ENCODE measurements at regions not wholly inside any gene's neighbourhood (a gene's known extent, or its start where the extent isn't known, plus 50 kb on each side); places are given as distances from the start of the nearest gene placed in this dataset.

GRCh38 chr18:49682173-49682802 lies 120.4 kb downstream of the LIPG start:
- Mint-ChIP-seq H3K4me1 (no peaks in the 10 kb centered on the region), H3K4me3 (no peak overlapping the region), H3K27ac (no peak overlapping the region), H3K27me3 (no peaks in the 10 kb centered on the region), H3K9me3 (no peaks in the 10 kb centered on the region), H3K36me3 (ENCODE audit: low read depth) (no peaks in the 10 kb centered on the region)
- ATAC-seq = no peak
- no peak for DNase-seq

GRCh38 chr18:49681387-49681786 lies 119.5 kb downstream of the LIPG start:
- no peak overlapping the region for H3K4me3 Mint-ChIP-seq
- DNase-seq (no peak), ATAC-seq (no peak)
- H3K27ac Mint-ChIP-seq = no peak overlapping the region
- H3K36me3 Mint-ChIP-seq (ENCODE audit: low read depth) = no peaks in the 10 kb centered on the region
- H3K27me3 Mint-ChIP-seq = no peaks in the 10 kb centered on the region
- H3K4me1 Mint-ChIP-seq = no peaks in the 10 kb centered on the region
- H3K9me3 Mint-ChIP-seq = no peaks in the 10 kb centered on the region

- ATAC-seq = no peak
- no peaks in the 10 kb centered on the region for H3K4me1 Mint-ChIP-seq
- no peak overlapping the region for H3K27ac Mint-ChIP-seq
Measured at GRCh38 chr18:49678440-49678839, 116.6 kb downstream of the LIPG start.

GRCh38 chr18:49677762-49678413 lies 116.0 kb downstream of the LIPG start:
- no peaks in the 10 kb centered on the region for H3K9me3 Mint-ChIP-seq
- no peak overlapping the region for H3K27ac Mint-ChIP-seq
- H3K36me3 Mint-ChIP-seq (ENCODE audit: low read depth) = no peaks in the 10 kb centered on the region
- DNase-seq (no peak), ATAC-seq (no peak)
- no peaks in the 10 kb centered on the region for H3K4me1 Mint-ChIP-seq
- H3K4me3 Mint-ChIP-seq = no peak overlapping the region
- H3K27me3 Mint-ChIP-seq = no peaks in the 10 kb centered on the region

More at GRCh38 chr18:49678440-49678839, 116.6 kb downstream of the LIPG start:
- Mint-ChIP-seq H3K4me3 (no peak overlapping the region), H3K36me3 (ENCODE audit: low read depth) (no peaks in the 10 kb centered on the region), H3K27me3 (no peaks in the 10 kb centered on the region), H3K9me3 (no peaks in the 10 kb centered on the region)
- DNase-seq = no peak

GRCh38 chr18:49677081-49677480 lies 115.2 kb downstream of the LIPG start:
- Mint-ChIP-seq H3K4me3 (no peak overlapping the region), H3K27ac (no peak overlapping the region), H3K27me3 (no peaks in the 10 kb centered on the region), H3K36me3 (ENCODE audit: low read depth) (no peaks in the 10 kb centered on the region), H3K4me1 (no peaks in the 10 kb centered on the region), H3K9me3 (no peaks in the 10 kb centered on the region)
- DNase-seq = no peak
- no peak for ATAC-seq

- no peak for DNase-seq
- Mint-ChIP-seq H3K27ac (no peak overlapping the region), H3K36me3 (ENCODE audit: low read depth) (no peaks in the 10 kb centered on the region), H3K27me3 (peaks cover 6% of the 10 kb centered on the region), H3K4me3 (no peak overlapping the region), H3K4me1 (no peaks in the 10 kb centered on the region), H3K9me3 (no peaks in the 10 kb centered on the region)
- ATAC-seq = no peak
Measured at GRCh38 chr18:49673281-49673680, 111.4 kb downstream of the LIPG start.

- DNase-seq = no peak
- no peak overlapping the region for H3K27ac Mint-ChIP-seq
- no peaks in the 10 kb centered on the region for H3K36me3 Mint-ChIP-seq (ENCODE audit: low read depth)
- peaks cover 6% of the 10 kb centered on the region for H3K27me3 Mint-ChIP-seq
- H3K4me1 Mint-ChIP-seq = no peaks in the 10 kb centered on the region
- no peaks in the 10 kb centered on the region for H3K9me3 Mint-ChIP-seq
- ATAC-seq = no peak
- H3K4me3 Mint-ChIP-seq = no peak overlapping the region
Measured at GRCh38 chr18:49672853-49673252, 111.0 kb downstream of the LIPG start.

- no peak for DNase-seq
Measured at GRCh38 chr18:49669403-49669802, 107.5 kb downstream of the LIPG start.

GRCh38 chr18:49668574-49669275 lies 106.9 kb downstream of the LIPG start:
- DNase-seq (no peak), ATAC-seq (no peak)
- H3K9me3 Mint-ChIP-seq = no peaks in the 10 kb centered on the region
- no peaks in the 10 kb centered on the region for H3K36me3 Mint-ChIP-seq (ENCODE audit: low read depth)
- no peak overlapping the region for H3K27ac Mint-ChIP-seq
- H3K27me3 Mint-ChIP-seq = peaks cover 12% of the 10 kb centered on the region
- H3K4me3 Mint-ChIP-seq = no peak overlapping the region
- no peaks in the 10 kb centered on the region for H3K4me1 Mint-ChIP-seq

More at GRCh38 chr18:49669403-49669802, 107.5 kb downstream of the LIPG start:
- Mint-ChIP-seq H3K27me3 (peaks cover 12% of the 10 kb centered on the region), H3K36me3 (ENCODE audit: low read depth) (no peaks in the 10 kb centered on the region), H3K9me3 (no peaks in the 10 kb centered on the region), H3K27ac (no peak overlapping the region), H3K4me1 (no peaks in the 10 kb centered on the region), H3K4me3 (no peak overlapping the region)
- ATAC-seq = no peak

GRCh38 chr18:49667462-49667861 lies 105.6 kb downstream of the LIPG start:
- peaks cover 12% of the 10 kb centered on the region for H3K27me3 Mint-ChIP-seq
- no peaks in the 10 kb centered on the region for H3K9me3 Mint-ChIP-seq
- ATAC-seq (no peak), DNase-seq (no peak)
- no peak overlapping the region for H3K27ac Mint-ChIP-seq
- H3K4me1 Mint-ChIP-seq = no peaks in the 10 kb centered on the region
- H3K36me3 Mint-ChIP-seq (ENCODE audit: low read depth) = no peaks in the 10 kb centered on the region
- no peak overlapping the region for H3K4me3 Mint-ChIP-seq

GRCh38 chr18:49666045-49666775 lies 104.4 kb downstream of the LIPG start:
- no peak overlapping the region for H3K4me3 Mint-ChIP-seq
- DNase-seq (no peak), ATAC-seq (no peak)
- no peaks in the 10 kb centered on the region for H3K4me1 Mint-ChIP-seq
- peaks cover 12% of the 10 kb centered on the region for H3K27me3 Mint-ChIP-seq
- H3K36me3 Mint-ChIP-seq (ENCODE audit: low read depth) = no peaks in the 10 kb centered on the region
- no peak overlapping the region for H3K27ac Mint-ChIP-seq
- no peaks in the 10 kb centered on the region for H3K9me3 Mint-ChIP-seq

GRCh38 chr18:49663899-49664890 lies 102.3 kb downstream of the LIPG start:
- Mint-ChIP-seq H3K27me3 (peaks cover 9% of the 10 kb centered on the region), H3K9me3 (no peaks in the 10 kb centered on the region), H3K27ac (no peak overlapping the region), H3K4me3 (no peak overlapping the region), H3K36me3 (ENCODE audit: low read depth) (no peaks in the 10 kb centered on the region), H3K4me1 (no peaks in the 10 kb centered on the region)
- no peak for ATAC-seq
- no peak for DNase-seq

- no peak overlapping the region for H3K4me3 Mint-ChIP-seq
- H3K9me3 Mint-ChIP-seq = no peaks in the 10 kb centered on the region
- H3K27me3 Mint-ChIP-seq = peaks cover 7% of the 10 kb centered on the region
- H3K36me3 Mint-ChIP-seq (ENCODE audit: low read depth) = no peaks in the 10 kb centered on the region
- ATAC-seq (no peak), DNase-seq (no peak)
- H3K4me1 Mint-ChIP-seq = no peaks in the 10 kb centered on the region
- no peak overlapping the region for H3K27ac Mint-ChIP-seq
Measured at GRCh38 chr18:49662506-49662905, 100.6 kb downstream of the LIPG start.

Data from activated naive CD8-positive, alpha-beta T cell treated with anti-CD3 and anti-CD28 coated beads, Interleukin-2, amount 50 U/mL, for 24 hours (primary cell).